Upper lobe of right lung (tissue), 1 donor: ENCODE measurements at regions not wholly inside any gene's neighbourhood (a gene's known extent, or its start where the extent isn't known, plus 50 kb on each side); places are given as distances from the start of the nearest gene placed in this dataset.

Experiments
- ATAC-seq: fragments of 200-7000 bp; cut with Tn5 transposase; one replicate; pipeline ENCODE4 v1.9.1; 2020; ENCODE audit warnings: mild to moderate bottlenecking, moderate library complexity
- DNase-seq: peaks from one replicate; pipeline ENCODE4 v3.0.0-alpha.2; 2020
- H3K27ac ChIP-seq: fragments of 200-600 bp; one replicate; pipeline ENCODE4 v1.8.0; 2022
- H3K27me3 ChIP-seq: fragments of 200-600 bp; one replicate; pipeline ENCODE4 v1.8.0; 2022; ENCODE audit warnings: mild to moderate bottlenecking
- H3K36me3 ChIP-seq: fragments of 200-600 bp; one replicate; pipeline ENCODE4 v1.8.0; 2022
- H3K4me1 ChIP-seq: fragments of 200-600 bp; one replicate; pipeline ENCODE4 v1.8.0; 2022
- H3K4me3 ChIP-seq: fragments of 200-600 bp; one replicate; pipeline ENCODE4 v1.8.0; 2022; ENCODE audit warnings: mild to moderate bottlenecking
- H3K9me3 ChIP-seq: fragments of 200-600 bp; one replicate; pipeline ENCODE4 v1.8.0; 2022
- CTCF ChIP-seq: fragments of 200-600 bp; IDR thresholded peaks from one replicate; pipeline ENCODE4 v1.8.0; 2022; ENCODE audit warnings: antibody characterized with exemption
- intact Hi-C: fragments of 100-400 bp; cut with DNase I; formaldehyde crosslinking; loops from one replicate; pipeline ENCODE4 v1.11.0; 2022
- donor health status: DM: no; HTN: yes; CAD: no; lungs with severe emphysema.

- intact Hi-C loops, result no loop called here
- ATAC-seq (no peak), DNase-seq (no peak)
- Histone ChIP-seq H3K4me3 (no peak overlapping the region), H3K36me3 (no peaks in the 10 kb centered on the region), H3K27me3 (no peaks in the 10 kb centered on the region), H3K4me1 (no peaks in the 10 kb centered on the region), H3K9me3 (no peaks in the 10 kb centered on the region), H3K27ac (no peak overlapping the region)
- no peak for TF ChIP-seq CTCF
Measured at GRCh38 chr1:87165177-87165576, 163.5 kb upstream of the LMO4 start.

- intact Hi-C loops, result no loop called here
- H3K36me3 ChIP-seq, result no peaks in the 10 kb centered on the region
- no peaks in the 10 kb centered on the region for H3K4me1 ChIP-seq
- H3K27me3 ChIP-seq, result no peaks in the 10 kb centered on the region
- ATAC-seq (no peak), DNase-seq (no peak)
- no peaks in the 10 kb centered on the region for H3K9me3 ChIP-seq
- no peak for TF ChIP-seq CTCF
- no peak overlapping the region for H3K27ac ChIP-seq
- no peak overlapping the region for H3K4me3 ChIP-seq
Measured at GRCh38 chr1:87167157-87167789, 161.4 kb upstream of the LMO4 start.

GRCh38 chr1:87167848-87168525 lies 160.7 kb upstream of the LMO4 start:
- Histone ChIP-seq H3K27me3 (no peaks in the 10 kb centered on the region), H3K27ac (no peak overlapping the region), H3K4me1 (no peaks in the 10 kb centered on the region), H3K9me3 (no peaks in the 10 kb centered on the region), H3K4me3 (no peak overlapping the region), H3K36me3 (no peaks in the 10 kb centered on the region)
- ATAC-seq (no peak), DNase-seq (no peak)
- intact Hi-C loops, result no loop called here
- no peak for TF ChIP-seq CTCF

- DNase-seq (no peak), ATAC-seq (no peak)
- Histone ChIP-seq H3K27me3 (no peaks in the 10 kb centered on the region), H3K36me3 (no peaks in the 10 kb centered on the region), H3K9me3 (no peaks in the 10 kb centered on the region), H3K4me3 (no peak overlapping the region), H3K27ac (no peak overlapping the region), H3K4me1 (no peaks in the 10 kb centered on the region)
- intact Hi-C loops, result no loop called here
- no peak for TF ChIP-seq CTCF
Measured at GRCh38 chr1:87169263-87169910, 159.3 kb upstream of the LMO4 start.

GRCh38 chr1:87170157-87170556 lies 158.5 kb upstream of the LMO4 start:
- intact Hi-C loops, result no loop called here
- TF ChIP-seq CTCF, result no peak

More at GRCh38 chr1:87170157-87170556, 158.5 kb upstream of the LMO4 start:
- Histone ChIP-seq H3K27me3 (no peaks in the 10 kb centered on the region), H3K4me3 (no peak overlapping the region), H3K36me3 (no peaks in the 10 kb centered on the region), H3K9me3 (no peaks in the 10 kb centered on the region), H3K27ac (no peak overlapping the region), H3K4me1 (no peaks in the 10 kb centered on the region)
- no peak for DNase-seq
- ATAC-seq, result no peak
